ENCODE measurements at regions not wholly inside any gene's neighbourhood (a gene's known extent, or its start where the extent isn't known, plus 50 kb on each side); places are given as distances from the start of the nearest gene placed in this dataset.

GRCh38 chr5:175219366-175219765 lies 224.6 kb downstream of the DRD1 start:
- TF ChIP-seq ARNTL (CRISPR knock-in tag; IDR thresholded peaks at IDR 0.05; ENCODE audit: borderline replicate concordance, low read depth) (no peak), PATZ1 (CRISPR knock-in tag; IDR thresholded peaks at IDR 0.05; ENCODE audit: borderline replicate concordance) (no peak)
